Upper lobe of left lung (tissue), 6 donors: ENCODE measurements at regions not wholly inside any gene's neighbourhood (a gene's known extent, or its start where the extent isn't known, plus 50 kb on each side); places are given as distances from the start of the nearest gene placed in this dataset.

Source experiments
- ATAC-seq, 2 donors: fragments of 200-7000 bp; cut with Tn5 transposase; one replicate each; pipeline ENCODE4 v1.9.1; 2022; ENCODE audit warnings: mild to moderate bottlenecking in 2 of 2, moderate library complexity in 2 of 2; ENCODE audit not compliant: low FRiP score in 2 of 2
- DNase-seq, 2 donors: peaks; one replicate each; pipeline ENCODE4 v3.0.0-alpha.2; 2019 to 2020
- H3K27ac ChIP-seq, 4 donors: fragments of 200-600 bp; sonication (generic); one replicate each; pipeline ENCODE4 v1.5.1; 2016 to 2019
- H3K27me3 ChIP-seq, 4 donors: fragments of 200-600 bp; sonication (generic); one replicate each; pipeline ENCODE4 v1.5.1; 2017 to 2019
- H3K36me3 ChIP-seq, 4 donors: fragments of 200-600 bp; sonication (generic); one replicate each; pipeline ENCODE4 v1.5.1; 2016 to 2019
- H3K4me1 ChIP-seq, 4 donors: fragments of 200-600 bp; sonication (generic); one replicate each; pipeline ENCODE4 v1.5.1; 2018 to 2019
- H3K4me3 ChIP-seq, 4 donors: fragments of 200-600 bp; sonication (generic); one replicate each; pipeline ENCODE4 v1.5.1; 2017 to 2019; ENCODE audit warnings: mild to moderate bottlenecking in 2 of 4, moderate library complexity in 1 of 4
- H3K9me3 ChIP-seq, 4 donors: fragments of 200-600 bp; sonication (generic); one replicate each; pipeline ENCODE4 v1.5.1; 2018 to 2019
- EP300 ChIP-seq, 4 donors: sonication (generic); formaldehyde crosslinking; IDR thresholded peaks; one replicate each; pipeline ENCODE4 v1.5.1; 2017; ENCODE audit warnings: antibody characterized with exemption in 4 of 4, control low read depth in 2 of 4
- POLR2A ChIP-seq, 4 donors: fragments of 450-650 bp; IDR thresholded peaks; one replicate each; pipeline ENCODE4 v1.5.1; 2016 to 2017; ENCODE audit warnings: antibody characterized with exemption in 4 of 4, mild to moderate bottlenecking in 2 of 4
- POLR2AphosphoS5 ChIP-seq, 2 donors: sonication (generic); formaldehyde crosslinking; IDR thresholded peaks; one replicate each; pipeline ENCODE4 v1.5.1; 2017; ENCODE audit warnings: antibody characterized with exemption in 2 of 2
- WGBS, 2 donors: methylation state at CpG; one replicate each; pipeline ENCODE4 v1.1.5; 2017 to 2018; 5-methylcytosine and 5-hydroxymethylcytosine counted together
- TF ChIP-seq, protein P1 (sequence below), 6 experiments: fragments of 450-650 bp in 4 of 6; fragments of 200-600 bp in 2 of 6; sonication (generic) in 2 of 6; IDR thresholded peaks; one replicate each; pipeline ENCODE4 v1.5.1; 2016 to 2019; ENCODE audit warnings: antibody characterized with exemption in 6 of 6
- donor health status: DM: no; HTN: no; CAD: no; lungs with moderate emphysema.
- donor health status: DM: no; HTN: yes; CAD: no; lungs with severe emphysema.

- H3K4me1 ChIP-seq, result no peaks in the 10 kb centered on the region
- TF ChIP-seq POLR2AphosphoS5 (IDR thresholded peaks at IDR 0.05) (no peak), EP300 (IDR thresholded peaks at IDR 0.05) (no peak), POLR2A (IDR thresholded peaks at IDR 0.05) (no peak)
- TF ChIP-seq, protein P1, sequence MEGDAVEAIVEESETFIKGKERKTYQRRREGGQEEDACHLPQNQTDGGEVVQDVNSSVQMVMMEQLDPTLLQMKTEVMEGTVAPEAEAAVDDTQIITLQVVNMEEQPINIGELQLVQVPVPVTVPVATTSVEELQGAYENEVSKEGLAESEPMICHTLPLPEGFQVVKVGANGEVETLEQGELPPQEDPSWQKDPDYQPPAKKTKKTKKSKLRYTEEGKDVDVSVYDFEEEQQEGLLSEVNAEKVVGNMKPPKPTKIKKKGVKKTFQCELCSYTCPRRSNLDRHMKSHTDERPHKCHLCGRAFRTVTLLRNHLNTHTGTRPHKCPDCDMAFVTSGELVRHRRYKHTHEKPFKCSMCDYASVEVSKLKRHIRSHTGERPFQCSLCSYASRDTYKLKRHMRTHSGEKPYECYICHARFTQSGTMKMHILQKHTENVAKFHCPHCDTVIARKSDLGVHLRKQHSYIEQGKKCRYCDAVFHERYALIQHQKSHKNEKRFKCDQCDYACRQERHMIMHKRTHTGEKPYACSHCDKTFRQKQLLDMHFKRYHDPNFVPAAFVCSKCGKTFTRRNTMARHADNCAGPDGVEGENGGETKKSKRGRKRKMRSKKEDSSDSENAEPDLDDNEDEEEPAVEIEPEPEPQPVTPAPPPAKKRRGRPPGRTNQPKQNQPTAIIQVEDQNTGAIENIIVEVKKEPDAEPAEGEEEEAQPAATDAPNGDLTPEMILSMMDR (IDR thresholded peaks at IDR 0.05), result no peak
- DNase-seq (no peak), ATAC-seq (no peak)
- H3K4me3 ChIP-seq, result no peak overlapping the region
- H3K36me3 ChIP-seq, result no peaks in the 10 kb centered on the region
- H3K27me3 ChIP-seq, result no peaks in the 10 kb centered on the region
- H3K27ac ChIP-seq, result no peak overlapping the region
- WGBS, 2 donors, result 87 to 89% methylated on average over 3 of the region's 3 CpGs
- H3K9me3 ChIP-seq, result peaks cover 2 to 10% (median 8%) of the 10 kb centered on the region in 4 donors
These were observed 209.1 kb upstream of the PTER start for GRCh38 chr10:16227674-16228073.

GRCh38 chr10:16231176-16231575, 205.6 kb upstream of the PTER start:
- ATAC-seq (no peak), DNase-seq (no peak)
- no peaks in the 10 kb centered on the region for H3K4me1 ChIP-seq
- H3K9me3 ChIP-seq, result no peaks in the 10 kb centered on the region
- TF ChIP-seq, protein P1 (IDR thresholded peaks at IDR 0.05), result no peak
- TF ChIP-seq POLR2AphosphoS5 (IDR thresholded peaks at IDR 0.05) (no peak), EP300 (IDR thresholded peaks at IDR 0.05) (no peak), POLR2A (IDR thresholded peaks at IDR 0.05) (no peak)
- whole genome bisulfite sequencing, 2 donors, result 81 to 91% methylated on average over 2 of the region's 2 CpGs
- no peaks in the 10 kb centered on the region for H3K36me3 ChIP-seq
- no peak overlapping the region for H3K4me3 ChIP-seq
- H3K27me3 ChIP-seq, result no peaks in the 10 kb centered on the region
- H3K27ac ChIP-seq, result no peak overlapping the region

- ATAC-seq (no peak), DNase-seq (no peak)
- WGBS, 2 donors, result 73 to 81% methylated on average over 11 of the region's 11 CpGs
- Histone ChIP-seq H3K36me3 (no peaks in the 10 kb centered on the region), H3K4me1 (no peaks in the 10 kb centered on the region), H3K4me3 (no peak overlapping the region), H3K27ac (no peak overlapping the region), H3K27me3 (no peaks in the 10 kb centered on the region), H3K9me3 (no peaks in the 10 kb centered on the region)
- TF ChIP-seq POLR2AphosphoS5 (IDR thresholded peaks at IDR 0.05), result no peak
- no peak for TF ChIP-seq POLR2A (IDR thresholded peaks at IDR 0.05)
- no peak for TF ChIP-seq EP300 (IDR thresholded peaks at IDR 0.05)
- TF ChIP-seq, protein P1 (IDR thresholded peaks at IDR 0.05), result no peak
These were observed 204.9 kb upstream of the PTER start for GRCh38 chr10:16231734-16232435.

GRCh38 chr10:16232441-16232840, 204.4 kb upstream of the PTER start:
- WGBS, 2 donors, result 80 to 81% methylated on average over 1 of the region's 1 CpG

More at GRCh38 chr10:16232441-16232840, 204.4 kb upstream of the PTER start:
- Histone ChIP-seq H3K4me1 (no peaks in the 10 kb centered on the region), H3K27me3 (no peaks in the 10 kb centered on the region), H3K9me3 (no peaks in the 10 kb centered on the region), H3K36me3 (no peaks in the 10 kb centered on the region), H3K4me3 (no peak overlapping the region), H3K27ac (no peak overlapping the region)
- DNase-seq, result no peak
- TF ChIP-seq POLR2A (IDR thresholded peaks at IDR 0.05) (no peak), POLR2AphosphoS5 (IDR thresholded peaks at IDR 0.05) (no peak), EP300 (IDR thresholded peaks at IDR 0.05) (no peak)
- TF ChIP-seq, protein P1 (IDR thresholded peaks at IDR 0.05), result no peak
- ATAC-seq, result no peak
